Neural cell (in vitro differentiated cells): ENCODE measurements at regions not wholly inside any gene's neighbourhood (a gene's known extent, or its start where the extent isn't known, plus 50 kb on each side); places are given as distances from the start of the nearest gene placed in this dataset.

ENCODE experiments used
- H2AFZ ChIP-seq: fragments of 200-600, 300-800 bp; sonication (generic), shearing (Covaris generic); 2 replicates; pipeline ENCODE4 v1.6.0; 2014; ENCODE audit warnings: low read depth, mild to moderate bottlenecking, antibody characterized with exemption, low read length, moderate library complexity
- H3F3A ChIP-seq: fragments of 200-600 bp; shearing (Covaris generic); 2 replicates; pipeline ENCODE4 v1.6.1; 2016; ENCODE audit warnings: mild to moderate bottlenecking, moderate library complexity, mixed read lengths, antibody characterized with exemption, low read length; ENCODE audit not compliant: insufficient read depth, poor library complexity, severe bottlenecking
- H3K27ac ChIP-seq: fragments of 200-600, 300-800 bp; sonication (generic), shearing (Covaris generic); 2 replicates; pipeline ENCODE4 v1.5.1; 2014; ENCODE audit warnings: mild to moderate bottlenecking, low read length, moderate library complexity
- H3K27me3 ChIP-seq: fragments of 300-800, 200-600 bp; sonication (generic), shearing (Covaris generic); 2 replicates; pipeline ENCODE4 v1.6.0; 2014; ENCODE audit warnings: mild to moderate bottlenecking, low read depth, low read length, moderate library complexity; ENCODE audit not compliant: insufficient read depth
- H3K36me3 ChIP-seq: fragments of 300-800, 200-600 bp; sonication (generic), shearing (Covaris generic); 2 replicates; pipeline ENCODE4 v1.5.1; 2014; ENCODE audit warnings: mild to moderate bottlenecking, antibody characterized with exemption, low read length, moderate library complexity; ENCODE audit not compliant: insufficient read depth
- H3K4me2 ChIP-seq: fragments of 300-800, 200-600 bp; sonication (generic), shearing (Covaris generic); 2 replicates; pipeline ENCODE4 v1.6.0; 2014; ENCODE audit warnings: mild to moderate bottlenecking, low read length
- H3K4me3 ChIP-seq: fragments of 300-800, 200-600 bp; sonication (generic), shearing (Covaris generic); 2 replicates; pipeline ENCODE4 v1.5.1; 2014; ENCODE audit warnings: mild to moderate bottlenecking, low read length, moderate library complexity
- H3K79me2 ChIP-seq: fragments of 200-600 bp; shearing (Covaris generic); replicated peaks from 2 replicates; pipeline ENCODE4 v1.6.0; 2014; ENCODE audit warnings: mild to moderate bottlenecking, low read length, moderate library complexity; ENCODE audit not compliant: insufficient read depth
- H3K9ac ChIP-seq: fragments of 300-800, 200-600 bp; sonication (generic), shearing (Covaris generic); 2 replicates; pipeline ENCODE4 v1.6.1; 2016; ENCODE audit warnings: mild to moderate bottlenecking, low read length, mixed read lengths
- H3K9me2 ChIP-seq: fragments of 200-600 bp; shearing (Covaris generic); 2 replicates; pipeline ENCODE4 v1.6.1; 2016; ENCODE audit warnings: mild to moderate bottlenecking, low read length, mixed read lengths; ENCODE audit not compliant: insufficient read depth
- H3K9me3 ChIP-seq: fragments of 200-600, 300-800 bp; sonication (generic), shearing (Covaris generic); 2 replicates; pipeline ENCODE4 v1.6.1; 2016; ENCODE audit warnings: mild to moderate bottlenecking, mixed run types, low read length, moderate library complexity, mixed read lengths
- H4K20me1 ChIP-seq: fragments of 200-600 bp; shearing (Covaris generic); 2 replicates; pipeline ENCODE4 v1.6.1; 2016; ENCODE audit warnings: mild to moderate bottlenecking, mixed run types; ENCODE audit not compliant: insufficient read depth
- EP300 ChIP-seq: fragments of 450-650 bp; conservative IDR thresholded peaks from 2 replicates; pipeline ENCODE4 v1.6.1; 2014; ENCODE audit warnings: antibody characterized with exemption, mild to moderate bottlenecking, moderate library complexity; ENCODE audit not compliant: poor library complexity, severe bottlenecking
- EZH2 ChIP-seq: fragments of 200-600, 300-800 bp; shearing (Covaris generic), sonication (generic); IDR thresholded peaks from 2 replicates; pipeline ENCODE4 v1.6.1; 2014; ENCODE audit warnings: antibody characterized with exemption, low read length, borderline replicate concordance, mild to moderate bottlenecking; ENCODE audit not compliant: insufficient read depth, poor library complexity, severe bottlenecking
- MXI1 ChIP-seq: fragments of 450-650 bp; conservative IDR thresholded peaks from 2 replicates; pipeline ENCODE4 v1.6.1; 2014; ENCODE audit warnings: antibody characterized with exemption, mild to moderate bottlenecking; ENCODE audit not compliant: poor library complexity, severe bottlenecking
- POLR2AphosphoS5 ChIP-seq: IDR thresholded peaks from 2 replicates; pipeline ENCODE4 v1.6.1; 2012
- RAD21 ChIP-seq: fragments of 450-650 bp; conservative IDR thresholded peaks from 2 replicates; pipeline ENCODE4 v1.6.1; 2014; ENCODE audit warnings: antibody characterized with exemption, mild to moderate bottlenecking, moderate library complexity
- SMC3 ChIP-seq: fragments of 450-650 bp; conservative IDR thresholded peaks from 2 replicates; pipeline ENCODE4 v1.6.1; 2014; ENCODE audit warnings: antibody characterized with exemption, mild to moderate bottlenecking, moderate library complexity; ENCODE audit not compliant: poor library complexity
- TAF1 ChIP-seq: IDR thresholded peaks from 2 replicates; pipeline ENCODE4 v1.6.1; 2012; ENCODE audit warnings: low read depth
- TF ChIP-seq, protein P1 (sequence below): IDR thresholded peaks from 2 replicates; pipeline ENCODE4 v1.6.1; 2012; ENCODE audit warnings: borderline replicate concordance
- TF ChIP-seq, protein P2 (sequence below): fragments of 450-650 bp; IDR thresholded peaks from 2 replicates; pipeline ENCODE4 v1.5.1; 2014; ENCODE audit warnings: antibody characterized with exemption, mild to moderate bottlenecking, moderate library complexity; ENCODE audit not compliant: poor library complexity, severe bottlenecking

DNA sequence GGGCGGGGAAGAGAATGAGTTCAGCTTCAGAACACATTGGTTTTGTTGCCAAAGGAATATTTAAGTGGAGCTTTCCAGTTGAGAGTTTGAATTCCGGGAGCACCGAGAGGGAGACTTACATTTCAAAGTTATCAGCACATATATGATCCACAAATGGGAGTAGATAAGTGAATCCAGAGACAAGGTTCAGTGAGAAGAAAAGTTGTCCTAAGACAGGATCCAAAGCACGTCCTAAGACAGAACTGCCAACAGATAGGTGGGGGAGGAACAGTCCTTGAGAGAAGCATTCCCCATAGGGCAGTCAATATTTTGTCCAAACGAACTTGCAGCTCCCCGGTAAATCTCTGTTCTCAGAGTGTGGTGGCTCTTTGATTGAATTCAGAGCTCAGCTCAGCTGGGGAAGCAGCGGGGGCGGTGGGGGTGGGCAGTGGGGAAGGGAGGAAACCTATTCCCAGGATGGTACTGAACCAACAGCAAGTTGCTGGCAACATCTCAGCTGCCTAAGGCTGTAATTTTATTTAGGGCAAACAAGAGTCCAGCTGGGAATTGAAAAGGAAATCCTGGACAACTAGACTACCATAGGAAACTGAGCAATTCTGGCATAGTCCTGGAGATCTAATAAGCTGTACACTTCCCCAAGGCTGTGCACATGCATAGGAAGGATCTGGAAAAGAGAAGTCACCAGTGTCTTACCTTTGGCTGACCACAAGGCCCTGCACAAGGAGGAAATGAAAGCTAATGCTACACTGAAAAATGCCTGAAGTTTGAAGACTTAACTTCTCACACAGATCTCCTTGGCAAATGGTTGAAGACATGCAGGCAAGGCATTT is 94.2 kb upstream of the CXCL12 start:
- Histone ChIP-seq H3F3A (no peaks in the 10 kb centered on the region), H3K79me2 (no peaks in the 10 kb centered on the region), H3K9me2 (no peaks in the 10 kb centered on the region), H3K9me3 (no peaks in the 10 kb centered on the region), H2AFZ (no peak overlapping the region), H4K20me1 (no peaks in the 10 kb centered on the region), H3K4me3 (no peak overlapping the region), H3K27ac (no peak overlapping the region), H3K27me3 (no peaks in the 10 kb centered on the region), H3K4me2 (no peak overlapping the region), H3K9ac (no peak overlapping the region), H3K36me3 (no peaks in the 10 kb centered on the region)
- TF ChIP-seq EP300 (no peak), POLR2AphosphoS5 (no peak), RAD21 (no peak), EZH2 (no peak), SMC3 (no peak), TAF1 (no peak), MXI1 (no peak)
- TF ChIP-seq, protein P1, sequence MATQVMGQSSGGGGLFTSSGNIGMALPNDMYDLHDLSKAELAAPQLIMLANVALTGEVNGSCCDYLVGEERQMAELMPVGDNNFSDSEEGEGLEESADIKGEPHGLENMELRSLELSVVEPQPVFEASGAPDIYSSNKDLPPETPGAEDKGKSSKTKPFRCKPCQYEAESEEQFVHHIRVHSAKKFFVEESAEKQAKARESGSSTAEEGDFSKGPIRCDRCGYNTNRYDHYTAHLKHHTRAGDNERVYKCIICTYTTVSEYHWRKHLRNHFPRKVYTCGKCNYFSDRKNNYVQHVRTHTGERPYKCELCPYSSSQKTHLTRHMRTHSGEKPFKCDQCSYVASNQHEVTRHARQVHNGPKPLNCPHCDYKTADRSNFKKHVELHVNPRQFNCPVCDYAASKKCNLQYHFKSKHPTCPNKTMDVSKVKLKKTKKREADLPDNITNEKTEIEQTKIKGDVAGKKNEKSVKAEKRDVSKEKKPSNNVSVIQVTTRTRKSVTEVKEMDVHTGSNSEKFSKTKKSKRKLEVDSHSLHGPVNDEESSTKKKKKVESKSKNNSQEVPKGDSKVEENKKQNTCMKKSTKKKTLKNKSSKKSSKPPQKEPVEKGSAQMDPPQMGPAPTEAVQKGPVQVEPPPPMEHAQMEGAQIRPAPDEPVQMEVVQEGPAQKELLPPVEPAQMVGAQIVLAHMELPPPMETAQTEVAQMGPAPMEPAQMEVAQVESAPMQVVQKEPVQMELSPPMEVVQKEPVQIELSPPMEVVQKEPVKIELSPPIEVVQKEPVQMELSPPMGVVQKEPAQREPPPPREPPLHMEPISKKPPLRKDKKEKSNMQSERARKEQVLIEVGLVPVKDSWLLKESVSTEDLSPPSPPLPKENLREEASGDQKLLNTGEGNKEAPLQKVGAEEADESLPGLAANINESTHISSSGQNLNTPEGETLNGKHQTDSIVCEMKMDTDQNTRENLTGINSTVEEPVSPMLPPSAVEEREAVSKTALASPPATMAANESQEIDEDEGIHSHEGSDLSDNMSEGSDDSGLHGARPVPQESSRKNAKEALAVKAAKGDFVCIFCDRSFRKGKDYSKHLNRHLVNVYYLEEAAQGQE = no peak
- TF ChIP-seq, protein P2, sequence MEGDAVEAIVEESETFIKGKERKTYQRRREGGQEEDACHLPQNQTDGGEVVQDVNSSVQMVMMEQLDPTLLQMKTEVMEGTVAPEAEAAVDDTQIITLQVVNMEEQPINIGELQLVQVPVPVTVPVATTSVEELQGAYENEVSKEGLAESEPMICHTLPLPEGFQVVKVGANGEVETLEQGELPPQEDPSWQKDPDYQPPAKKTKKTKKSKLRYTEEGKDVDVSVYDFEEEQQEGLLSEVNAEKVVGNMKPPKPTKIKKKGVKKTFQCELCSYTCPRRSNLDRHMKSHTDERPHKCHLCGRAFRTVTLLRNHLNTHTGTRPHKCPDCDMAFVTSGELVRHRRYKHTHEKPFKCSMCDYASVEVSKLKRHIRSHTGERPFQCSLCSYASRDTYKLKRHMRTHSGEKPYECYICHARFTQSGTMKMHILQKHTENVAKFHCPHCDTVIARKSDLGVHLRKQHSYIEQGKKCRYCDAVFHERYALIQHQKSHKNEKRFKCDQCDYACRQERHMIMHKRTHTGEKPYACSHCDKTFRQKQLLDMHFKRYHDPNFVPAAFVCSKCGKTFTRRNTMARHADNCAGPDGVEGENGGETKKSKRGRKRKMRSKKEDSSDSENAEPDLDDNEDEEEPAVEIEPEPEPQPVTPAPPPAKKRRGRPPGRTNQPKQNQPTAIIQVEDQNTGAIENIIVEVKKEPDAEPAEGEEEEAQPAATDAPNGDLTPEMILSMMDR = no peak

DNA sequence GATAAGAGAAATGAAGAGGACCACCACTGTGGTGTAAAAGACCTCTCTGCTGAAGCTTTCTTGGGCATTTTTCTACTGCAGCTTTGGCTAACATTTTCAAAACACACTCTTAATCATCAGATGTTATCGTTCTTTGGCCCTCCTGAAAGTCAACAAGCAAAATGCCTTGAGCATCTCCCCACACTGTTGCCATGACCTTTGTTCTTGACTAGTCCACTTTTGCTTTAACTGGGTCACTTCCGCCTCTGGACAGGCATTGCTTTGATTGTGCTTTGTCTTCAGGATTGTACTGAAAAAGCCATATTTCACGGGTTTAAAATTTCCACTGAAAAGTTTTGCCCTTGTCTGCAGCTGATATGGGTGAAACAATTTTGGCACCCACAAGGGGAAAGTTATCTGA is 107.8 kb upstream of the CXCL12 start:
- Histone ChIP-seq H3K36me3 (no peaks in the 10 kb centered on the region), H3K4me2 (no peak overlapping the region), H3K9me2 (no peaks in the 10 kb centered on the region), H3F3A (no peaks in the 10 kb centered on the region), H2AFZ (no peak overlapping the region), H3K27ac (no peak overlapping the region), H3K4me3 (no peak overlapping the region), H3K79me2 (no peaks in the 10 kb centered on the region), H4K20me1 (no peaks in the 10 kb centered on the region), H3K27me3 (no peaks in the 10 kb centered on the region), H3K9ac (no peak overlapping the region), H3K9me3 (no peaks in the 10 kb centered on the region)
- TF ChIP-seq EZH2 (no peak), RAD21 (no peak), EP300 (no peak), POLR2AphosphoS5 (no peak), TAF1 (no peak), MXI1 (no peak), SMC3 (no peak)
- TF ChIP-seq, protein P2 = no peak
- TF ChIP-seq, protein P1 = no peak
